ENCODE measurements at regions not wholly inside any gene's neighbourhood (a gene's known extent, or its start where the extent isn't known, plus 50 kb on each side); places are given as distances from the start of the nearest gene placed in this dataset.

DNA sequence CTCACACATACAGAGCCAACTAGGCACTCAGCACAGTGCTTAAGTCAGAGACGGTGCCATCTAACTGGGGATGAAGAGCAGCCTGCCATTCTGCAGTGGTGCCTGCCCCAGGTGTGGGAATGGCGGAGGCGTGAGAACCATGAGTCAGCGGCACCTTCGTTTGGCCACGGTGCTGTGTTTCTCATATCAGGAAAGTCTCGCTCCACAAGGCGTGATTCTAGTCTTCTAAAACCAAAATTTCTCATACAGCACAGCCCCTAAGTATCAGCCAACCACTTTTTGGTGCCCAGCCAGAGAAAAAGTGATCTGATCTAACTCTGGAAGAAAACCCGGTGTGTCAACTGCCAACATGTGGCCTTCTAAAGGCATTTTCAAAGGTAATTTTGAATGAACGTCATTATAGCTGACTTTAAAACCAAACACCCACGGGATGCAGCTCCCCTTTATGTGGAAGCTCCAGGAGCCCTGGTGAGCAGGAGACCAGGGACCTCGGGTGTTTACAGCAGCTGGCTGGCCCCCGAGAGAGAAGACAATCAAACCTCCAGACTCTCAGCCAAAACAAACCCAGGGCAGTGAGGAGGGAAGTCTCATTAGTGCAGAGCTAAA is 54.6 kb downstream of the ABCC12 start:
- no peaks in the 10 kb centered on the region for H3K9me3 ChIP-seq (ENCODE audit: control insufficient read depth, low read depth, low read length)
- H3K4me2 ChIP-seq (ENCODE audit: control insufficient read depth, extremely low read depth, insufficient read depth, low read depth, low read length), result peak overlapping the region; percentile 46
- H3K27ac ChIP-seq (ENCODE audit: control insufficient read depth, insufficient read depth, low read length), result no peak overlapping the region
- peaks cover 5% of the 10 kb centered on the region for H3K27me3 ChIP-seq (ENCODE audit: control insufficient read depth, extremely low read depth, insufficient read depth, low read length)
- no peaks in the 10 kb centered on the region for H3K79me2 ChIP-seq (ENCODE audit: control insufficient read depth, insufficient read depth, low read length)
- H2AFZ ChIP-seq (ENCODE audit: control insufficient read depth, low read length), result peak overlapping the region; percentile 70
- no peaks in the 10 kb centered on the region for H3K36me3 ChIP-seq (ENCODE audit: control insufficient read depth in 2 of 2, extremely low read depth in 1 of 2, insufficient read depth in 2 of 2, low read length in 2 of 2)
- TF ChIP-seq EZH2 (IDR thresholded peaks at IDR 0.05; ENCODE audit: low read length) (no peak), CTCF (optimal IDR thresholded peaks at IDR 0.05 in 1 of 3, IDR thresholded peaks at IDR 0.05 in 1 of 3, conservative IDR thresholded peaks at IDR 0.05 in 1 of 3; ENCODE audit: extremely low read depth in 1 of 3, insufficient read depth in 2 of 3, low read length in 3 of 3) (no peak)
- no peak overlapping the region for H3K4me3 ChIP-seq (ENCODE audit: control insufficient read depth in 2 of 3, extremely low read depth in 1 of 3, insufficient read depth in 2 of 3, low read depth in 1 of 3, low read length in 3 of 3)
- FAIRE-seq (peak; percentile 77), DNase-seq (ENCODE audit: low read depth, low spot score) (no peak)
- no peaks in the 10 kb centered on the region for H4K20me1 ChIP-seq (ENCODE audit: control insufficient read depth, extremely low read depth, insufficient read depth, low read length)
- dilution Hi-C loops (cut with MboI; ENCODE audit: extremely low pct_ligation_motif_present, low sequenced_read_pairs), result no loop called here
- peaks cover 7% of the 10 kb centered on the region for H3K4me1 ChIP-seq (ENCODE audit: control insufficient read depth, extremely low read depth, insufficient read depth, low read length)
- H3K9me1 ChIP-seq (ENCODE audit: control insufficient read depth, extremely low read depth, insufficient read depth, low read length), result no peaks in the 10 kb centered on the region
- H3K9ac ChIP-seq (ENCODE audit: control insufficient read depth, extremely low read depth, insufficient read depth, low read length), result no peak overlapping the region

GRCh38 chr16:48099455-48099854 is 56.3 kb downstream of the ABCC12 start:
- no peak for TF ChIP-seq CTCF (optimal IDR thresholded peaks at IDR 0.05 in 1 of 3, IDR thresholded peaks at IDR 0.05 in 1 of 3, conservative IDR thresholded peaks at IDR 0.05 in 1 of 3; ENCODE audit: extremely low read depth in 1 of 3, insufficient read depth in 2 of 3, low read length in 3 of 3)
- no peak for TF ChIP-seq EZH2 (IDR thresholded peaks at IDR 0.05; ENCODE audit: low read length)
- H3K4me3 ChIP-seq (ENCODE audit: control insufficient read depth in 2 of 3, extremely low read depth in 1 of 3, insufficient read depth in 2 of 3, low read depth in 1 of 3, low read length in 3 of 3), result no peak overlapping the region
- H3K27me3 ChIP-seq (ENCODE audit: control insufficient read depth, extremely low read depth, insufficient read depth, low read length), result no peaks in the 10 kb centered on the region
- H3K27ac ChIP-seq (ENCODE audit: control insufficient read depth, insufficient read depth, low read length), result no peak overlapping the region
- no peaks in the 10 kb centered on the region for H3K9me3 ChIP-seq (ENCODE audit: control insufficient read depth, low read depth, low read length)
- no peak overlapping the region for H3K4me2 ChIP-seq (ENCODE audit: control insufficient read depth, extremely low read depth, insufficient read depth, low read depth, low read length)
- no peaks in the 10 kb centered on the region for H4K20me1 ChIP-seq (ENCODE audit: control insufficient read depth, extremely low read depth, insufficient read depth, low read length)
- FAIRE-seq (no peak), DNase-seq (ENCODE audit: low read depth, low spot score) (no peak)
- H3K9ac ChIP-seq (ENCODE audit: control insufficient read depth, extremely low read depth, insufficient read depth, low read length), result no peak overlapping the region
- no peaks in the 10 kb centered on the region for H3K36me3 ChIP-seq (ENCODE audit: control insufficient read depth in 2 of 2, extremely low read depth in 1 of 2, insufficient read depth in 2 of 2, low read length in 2 of 2)
- H3K79me2 ChIP-seq (ENCODE audit: control insufficient read depth, insufficient read depth, low read length), result no peaks in the 10 kb centered on the region
- no peak overlapping the region for H2AFZ ChIP-seq (ENCODE audit: control insufficient read depth, low read length)
- H3K9me1 ChIP-seq (ENCODE audit: control insufficient read depth, extremely low read depth, insufficient read depth, low read length), result no peaks in the 10 kb centered on the region
- peaks cover 7% of the 10 kb centered on the region for H3K4me1 ChIP-seq (ENCODE audit: control insufficient read depth, extremely low read depth, insufficient read depth, low read length)
- dilution Hi-C loops (cut with MboI; ENCODE audit: extremely low pct_ligation_motif_present, low sequenced_read_pairs), result no loop called here
